ENCODE measurements at regions not wholly inside any gene's neighbourhood (a gene's known extent, or its start where the extent isn't known, plus 50 kb on each side); places are given as distances from the start of the nearest gene placed in this dataset.

DNA sequence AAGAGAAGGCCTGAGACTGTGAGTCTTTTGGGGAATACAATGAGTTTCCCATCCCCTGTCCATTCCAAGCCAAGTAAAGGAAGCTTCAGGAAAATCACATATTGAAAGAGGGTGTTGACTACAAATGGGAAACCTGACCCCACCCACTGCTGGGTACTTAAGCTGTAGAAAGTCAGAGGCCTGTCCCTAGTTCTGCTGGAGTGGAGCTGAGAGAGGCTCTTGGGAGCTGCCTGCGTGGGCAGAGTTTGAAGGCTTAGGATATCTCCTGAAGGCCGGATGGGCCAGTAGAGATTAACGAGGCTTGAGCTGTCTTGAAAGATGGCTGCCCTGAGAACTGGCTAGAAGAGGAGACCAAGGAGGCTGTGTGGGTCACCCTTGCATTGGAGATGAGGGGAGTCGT, 176.2 kb upstream of the NECTIN1 start:
- no peak for TF ChIP-seq POLR2AphosphoS5 (IDR thresholded peaks at IDR 0.05; ENCODE audit: borderline replicate concordance, low read depth, low read length)
- TF ChIP-seq EZH2 (IDR thresholded peaks at IDR 0.05): no peak

Measured in SK-N-MC (cell line).